ENCODE measurements at regions not wholly inside any gene's neighbourhood (a gene's known extent, or its start where the extent isn't known, plus 50 kb on each side); places are given as distances from the start of the nearest gene placed in this dataset.

DNA sequence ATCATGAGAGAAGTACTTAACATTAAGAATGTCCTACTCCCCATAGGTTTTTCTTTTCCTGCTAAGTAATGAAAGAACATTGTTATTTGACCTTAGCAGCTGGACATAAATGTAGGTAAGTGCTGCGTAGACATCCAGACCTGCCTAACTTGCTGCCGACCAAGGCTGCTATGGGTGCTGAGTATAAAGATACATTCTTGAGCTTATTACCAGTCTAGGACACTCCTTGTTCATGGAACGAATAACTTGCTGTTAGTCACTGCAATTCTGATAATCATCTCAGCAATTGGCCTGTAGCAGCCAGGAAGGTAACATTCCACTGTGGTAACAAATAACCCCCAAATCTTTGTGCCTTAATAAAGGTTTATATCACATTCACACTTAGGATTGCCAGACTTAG, 478.1 kb downstream of the VRK1 start:
- no peak for DNase-seq

DNA sequence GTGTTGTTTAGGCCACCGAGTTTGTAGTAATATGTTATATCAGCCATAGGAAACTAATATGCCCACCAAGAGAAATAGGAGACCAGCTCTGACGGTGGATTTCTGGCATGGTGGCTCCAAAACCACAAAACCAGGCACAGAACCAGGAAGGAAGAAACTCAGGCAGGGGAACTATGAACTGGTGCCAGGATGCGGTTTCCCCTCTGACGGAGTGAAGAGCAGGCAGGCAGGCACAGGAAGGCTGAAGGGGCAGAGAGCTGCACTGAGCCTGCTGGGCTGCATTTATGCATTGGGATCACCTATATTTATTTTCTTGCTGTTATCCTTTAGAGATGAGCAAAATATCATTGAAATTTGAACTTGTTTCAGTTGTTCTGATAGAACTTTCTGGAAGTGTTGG, 479.4 kb downstream of the VRK1 start:
- no peak for DNase-seq

DNA sequence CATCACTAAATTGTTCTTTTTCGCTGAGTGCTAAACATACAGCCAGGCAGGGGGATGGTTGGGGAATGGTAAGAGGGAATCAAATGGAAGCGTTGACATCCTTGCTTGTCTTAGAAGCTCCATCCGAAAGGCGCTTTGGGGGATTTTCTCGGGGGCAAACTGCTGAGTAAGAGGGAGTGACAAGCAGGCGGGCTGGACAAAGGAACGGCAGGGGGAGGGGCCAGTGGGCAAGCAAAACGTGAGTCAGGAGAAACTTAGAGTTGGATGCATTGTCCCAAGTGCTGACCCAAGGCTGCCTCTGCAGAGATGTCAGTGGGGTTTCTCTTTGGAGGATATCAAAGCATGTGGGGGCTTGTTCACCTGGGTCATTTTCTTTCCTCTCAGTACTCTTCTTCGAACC, 480.5 kb downstream of the VRK1 start:
- no peak for DNase-seq

DNA sequence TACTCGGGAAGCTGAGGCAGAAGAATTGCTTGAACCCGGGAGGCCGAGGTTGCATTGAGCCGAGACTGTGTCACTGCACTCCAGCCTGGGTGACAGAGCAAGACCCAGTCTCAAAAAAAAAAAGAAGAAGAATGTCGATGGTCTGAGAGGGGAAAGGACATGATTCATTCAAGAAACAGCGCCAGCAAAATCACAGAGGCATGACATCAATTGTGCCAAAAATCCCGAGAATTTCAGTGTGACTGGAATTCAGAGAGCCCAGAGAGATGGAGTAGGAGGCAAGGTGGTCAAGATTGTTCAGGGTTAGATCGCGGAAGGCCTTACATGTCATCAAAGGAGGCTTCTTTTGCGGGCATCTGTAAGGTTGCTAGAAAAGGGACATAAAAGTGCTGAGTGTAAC, 483.3 kb downstream of the VRK1 start:
- no peak for DNase-seq

DNA sequence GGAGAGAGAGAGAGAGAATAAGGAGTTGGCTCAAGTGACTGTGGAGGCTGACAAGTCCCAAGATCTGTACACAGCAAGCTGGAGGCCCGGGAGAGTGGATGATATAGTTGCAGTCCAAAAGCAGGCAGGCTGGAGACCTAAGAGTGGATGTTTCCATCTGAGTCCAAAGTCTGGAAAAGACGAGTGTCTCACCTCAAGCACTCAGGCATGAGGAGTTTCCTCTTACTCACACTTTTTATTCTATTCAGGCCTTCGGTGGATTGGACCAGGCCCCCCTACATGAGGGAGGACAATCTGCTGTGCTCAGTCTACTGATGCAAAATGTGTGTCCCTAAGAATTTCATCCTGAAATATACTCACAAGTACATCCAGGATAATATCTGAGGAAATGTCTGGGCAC, 484.6 kb downstream of the VRK1 start:
- DNase-seq, result no peak

DNA sequence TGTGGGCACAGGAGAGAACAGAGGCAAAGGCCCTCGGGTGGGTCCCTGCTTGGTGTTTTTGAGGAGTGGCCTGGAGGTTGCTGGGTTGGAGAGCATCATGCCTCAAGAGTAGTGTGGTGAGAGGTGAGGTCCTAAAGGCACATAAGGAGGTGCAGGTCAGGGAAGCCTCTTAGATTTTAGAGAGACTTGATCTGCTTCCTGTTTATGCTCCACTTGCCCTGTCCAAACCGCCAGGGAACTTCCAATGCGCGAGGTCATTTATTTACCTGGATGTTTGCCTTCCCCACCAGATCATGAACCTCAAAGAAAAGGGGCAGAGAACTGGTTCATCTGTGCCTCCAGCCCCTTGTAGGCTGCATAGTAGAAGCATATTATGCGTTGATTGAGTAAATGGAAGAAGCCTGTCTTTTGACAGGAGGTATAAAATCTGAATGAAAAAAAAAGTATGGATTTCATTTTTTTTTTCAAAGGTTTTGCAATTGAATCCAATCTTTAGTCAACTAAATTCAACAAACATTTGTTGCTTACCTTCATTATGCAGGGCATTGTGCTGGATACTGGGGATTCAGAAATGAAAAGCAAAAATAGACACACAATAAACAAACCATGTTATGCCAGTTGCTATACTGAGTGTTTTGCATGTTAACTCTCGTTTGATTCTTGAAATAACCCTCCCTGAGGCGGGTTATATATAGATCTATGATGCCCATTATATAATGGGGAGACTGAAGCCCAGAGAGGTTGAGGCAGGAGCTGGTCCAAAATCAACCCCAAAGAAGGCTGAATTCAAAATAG, 485.2 kb downstream of the VRK1 start:
- DNase-seq, result no peak

DNA sequence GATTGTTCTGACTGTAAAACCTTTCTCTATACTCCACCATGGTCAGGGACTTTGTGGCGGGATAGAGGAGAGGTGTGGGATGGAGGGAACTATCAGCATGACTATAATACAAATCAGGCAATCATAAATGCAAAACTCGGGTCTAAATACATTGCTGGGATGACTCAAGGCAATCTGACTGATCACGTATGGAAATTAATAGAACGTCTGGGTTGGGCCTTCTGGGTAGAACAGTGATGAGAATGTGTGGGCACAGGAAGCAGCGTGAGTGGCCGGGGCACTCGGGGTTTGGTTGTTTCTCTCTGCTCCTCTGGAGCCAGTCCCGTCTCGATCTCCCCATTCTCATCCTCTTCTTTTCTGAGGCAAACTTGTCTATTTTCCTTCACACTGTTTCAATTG, 485.8 kb downstream of the VRK1 start:
- no peak for DNase-seq

DNA sequence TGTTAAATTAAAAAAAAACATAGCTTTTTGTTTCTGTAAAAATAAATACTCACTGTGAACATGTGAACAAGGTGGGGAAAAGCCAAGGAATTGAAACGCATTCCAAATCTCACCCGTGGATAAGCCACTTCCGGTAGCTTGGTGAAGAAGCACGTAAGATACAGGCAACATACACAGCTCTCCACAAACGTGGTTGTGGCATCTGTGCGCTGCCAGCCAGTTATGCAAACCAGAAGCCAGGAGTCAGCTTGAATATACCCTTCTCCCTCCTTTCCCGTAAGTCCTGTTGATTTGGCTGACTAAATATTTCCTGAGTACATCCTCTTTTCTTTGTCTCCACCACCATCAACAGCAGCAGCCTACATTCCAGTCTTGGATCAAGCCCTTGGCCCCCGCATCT, 486.2 kb downstream of the VRK1 start:
- DNase-seq, result no peak

DNA sequence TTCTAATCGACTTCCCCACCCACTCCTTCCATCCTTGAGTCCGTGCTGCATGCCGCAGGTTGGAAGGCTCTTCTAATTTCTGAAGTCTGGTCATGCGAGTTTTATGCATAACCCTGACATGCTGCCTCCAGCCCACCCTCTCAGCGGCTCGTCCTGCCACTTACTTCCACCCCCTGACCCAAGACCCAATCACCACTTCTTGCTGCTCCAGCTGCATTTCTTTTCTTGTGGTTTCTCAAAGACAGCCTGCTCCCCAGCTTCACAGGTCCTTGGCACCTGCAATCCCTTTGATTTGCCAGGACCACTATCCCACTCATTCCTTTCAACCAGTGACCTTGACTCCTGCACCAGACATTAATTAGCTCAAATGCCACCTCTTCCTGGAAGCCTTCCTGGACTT, 486.7 kb downstream of the VRK1 start:
- DNase-seq, result no peak

DNA sequence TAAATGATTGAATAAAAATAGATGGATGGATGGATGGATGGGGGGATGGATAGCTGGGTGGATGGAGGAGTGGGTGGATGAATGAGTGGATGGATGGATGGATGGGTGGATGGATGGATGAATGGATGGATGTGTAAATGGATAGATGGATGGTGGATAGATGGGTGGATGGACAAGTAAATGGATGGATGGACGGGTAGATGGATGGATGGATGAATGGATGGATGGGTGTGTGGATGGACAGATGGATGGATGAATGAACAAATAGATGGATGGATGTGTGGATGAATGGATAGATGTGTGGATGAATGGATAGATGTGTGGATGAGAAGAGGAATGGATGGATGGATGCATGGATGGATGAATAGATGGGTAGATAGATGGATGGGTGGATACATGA, 490.8 kb downstream of the VRK1 start:
- DNase-seq, result no peak

DNA sequence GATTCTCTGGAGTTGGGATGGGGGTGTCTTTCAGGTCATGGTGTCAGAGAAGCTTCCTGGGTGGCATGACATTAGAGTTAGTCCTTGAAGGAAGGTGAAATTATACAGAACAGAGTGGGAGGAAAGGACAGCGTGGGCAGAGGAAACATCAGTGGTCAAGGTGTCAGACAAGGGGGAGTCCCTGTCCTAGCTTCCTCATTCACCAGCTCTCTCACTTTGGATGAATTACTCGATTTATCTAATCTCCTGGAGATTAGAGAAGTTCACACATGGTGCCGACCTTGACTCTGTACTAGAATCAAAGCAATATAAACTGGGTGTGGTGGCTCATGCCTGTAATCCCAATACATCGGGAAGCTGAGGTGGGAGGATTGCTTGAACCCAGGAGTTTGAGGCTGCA, 492.9 kb downstream of the VRK1 start:
- DNase-seq, result no peak

DNA sequence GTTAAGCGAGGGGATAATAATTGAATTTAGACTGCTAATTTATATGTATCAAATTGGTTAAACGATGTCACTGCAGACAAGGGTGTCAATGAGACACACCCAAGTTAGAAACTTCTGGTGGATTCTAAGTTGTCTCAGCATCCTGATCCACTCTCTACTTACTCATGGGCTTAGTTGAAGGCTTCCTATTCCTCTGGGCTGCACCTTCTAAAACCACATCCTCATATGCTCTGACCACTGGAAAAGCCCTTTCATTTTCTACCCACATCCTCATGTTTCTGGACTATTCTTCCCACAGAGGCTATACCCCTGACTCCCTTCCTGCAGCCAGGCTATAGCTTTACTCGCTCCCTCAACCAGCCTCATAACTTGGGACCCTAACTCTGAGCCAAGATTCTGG, 493.8 kb downstream of the VRK1 start:
- no peak for DNase-seq

DNA sequence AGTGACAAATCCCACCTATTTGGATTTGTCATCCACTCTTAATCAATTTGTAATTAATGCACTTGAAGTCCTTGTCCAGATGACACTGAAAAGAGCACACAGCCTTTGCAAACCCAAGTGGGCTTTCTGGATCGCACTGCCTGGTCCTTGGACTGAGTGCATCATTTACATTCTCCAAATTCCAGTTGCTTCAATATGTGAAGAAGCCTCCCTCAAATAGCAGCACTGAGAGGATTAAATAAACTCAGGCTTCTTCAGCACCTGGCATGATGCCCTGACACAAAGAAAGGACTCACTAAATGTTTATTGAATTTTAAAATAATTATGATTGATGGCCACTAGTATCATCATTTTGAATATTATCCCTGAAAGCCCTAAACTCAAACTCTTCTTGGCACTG, 496.5 kb downstream of the VRK1 start:
- DNase-seq, result no peak

DNA sequence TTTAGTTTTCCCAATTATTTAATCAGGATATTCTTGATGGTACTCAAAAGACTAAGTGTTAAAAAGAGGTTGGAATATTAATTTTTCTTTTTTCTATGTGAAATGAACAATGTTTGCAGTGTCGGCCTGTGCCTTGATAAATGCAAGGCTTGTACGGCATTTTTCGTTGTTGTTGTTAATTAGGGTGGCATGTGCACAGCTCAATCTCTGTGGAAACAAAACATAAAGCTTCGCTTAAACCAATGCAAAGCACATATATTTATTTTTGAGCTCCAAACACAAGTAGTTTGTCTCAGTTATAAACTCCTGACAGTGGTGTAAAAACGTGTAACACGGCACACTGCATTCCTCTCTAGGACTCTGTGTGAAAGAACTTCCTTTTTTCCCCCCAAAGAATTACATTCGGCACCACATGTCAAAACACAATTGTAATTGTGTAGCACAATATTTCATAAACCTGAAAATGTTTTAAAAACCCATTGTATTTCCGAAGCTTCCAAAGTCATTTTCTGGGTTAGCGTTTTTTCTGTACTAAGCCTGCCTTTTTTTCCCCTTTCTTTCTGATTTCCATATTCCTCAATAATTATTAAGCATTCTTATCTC, 498.0 kb downstream of the VRK1 start:
- DNase-seq, result no peak

DNA sequence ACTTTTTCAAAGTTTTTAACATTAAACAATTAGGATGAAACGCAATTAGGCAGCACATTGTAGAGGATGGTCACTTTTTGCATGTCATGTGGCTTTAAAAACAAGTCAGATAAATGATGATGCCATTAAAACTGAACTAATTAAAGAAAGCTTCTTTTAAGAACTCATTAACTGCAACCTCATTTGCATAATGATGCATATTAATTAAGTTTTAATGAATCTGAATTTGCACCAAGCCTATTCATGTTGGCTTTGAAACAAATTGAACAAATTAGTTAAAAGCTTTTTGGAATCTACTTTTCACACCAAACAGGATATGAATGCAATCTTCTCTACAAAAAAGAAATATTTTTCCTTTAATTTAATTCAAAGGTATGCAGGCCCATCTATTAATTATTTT, 499.0 kb downstream of the VRK1 start:
- no peak for DNase-seq

DNA sequence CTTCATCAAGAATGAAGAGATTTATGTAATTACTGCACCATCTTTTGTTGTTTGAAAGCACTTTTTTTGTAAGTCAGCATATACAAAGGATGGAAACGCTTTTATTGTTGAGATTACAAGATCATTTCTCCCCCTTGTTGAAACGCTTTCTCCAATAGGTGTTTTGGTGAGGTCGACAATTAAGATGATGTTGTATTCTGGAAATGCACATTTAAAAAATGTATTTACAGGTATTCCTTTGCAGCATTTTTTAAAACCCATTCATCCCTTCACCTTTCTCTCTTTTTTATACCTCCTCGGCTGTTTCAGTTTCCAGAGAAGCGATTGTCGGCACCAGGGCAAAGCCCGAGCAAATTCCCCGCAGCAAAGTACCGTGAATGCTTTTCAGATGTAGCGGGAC, 499.9 kb downstream of the VRK1 start:
- no peak for DNase-seq

DNA sequence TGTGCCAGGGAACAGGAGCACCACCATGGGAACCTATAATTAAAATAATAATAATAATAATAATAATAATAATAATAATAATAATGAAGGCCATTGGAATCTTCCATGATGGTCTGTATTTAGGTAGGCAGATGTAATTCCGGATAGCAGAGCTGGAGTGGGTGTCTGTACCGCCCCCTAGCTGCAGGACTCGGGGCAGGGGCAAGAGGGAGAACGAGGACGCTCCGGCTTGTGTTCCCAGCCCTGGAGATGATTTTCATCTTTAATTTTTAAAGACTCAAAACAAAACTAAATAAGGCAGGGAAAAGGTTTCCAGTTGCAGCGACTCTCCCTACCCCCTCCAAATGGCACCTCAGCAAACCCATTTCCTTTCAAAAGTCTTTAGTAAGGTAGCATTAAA, 501.1 kb downstream of the VRK1 start:
- DNase-seq, result peak; percentile 31

DNA sequence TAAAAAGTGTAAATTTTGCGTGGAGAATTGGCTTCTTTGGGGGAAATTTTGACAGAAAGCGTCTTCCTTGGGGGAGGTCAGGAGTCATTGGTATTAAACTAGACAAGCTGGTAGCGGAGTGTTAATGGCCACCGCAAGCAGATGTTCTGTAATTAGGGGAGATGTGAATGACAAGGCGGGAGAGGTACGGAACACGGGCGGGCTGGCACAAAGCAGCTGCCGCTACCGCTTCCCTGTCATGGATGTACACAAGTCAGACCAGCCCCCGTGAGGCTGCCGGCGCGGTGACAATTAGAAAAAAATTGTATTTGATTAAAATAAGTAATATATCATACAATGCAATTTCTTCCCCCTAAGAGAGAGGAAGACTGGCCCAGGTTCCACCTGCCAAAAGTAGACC, 501.6 kb downstream of the VRK1 start:
- peak; percentile 84 for DNase-seq

DNA sequence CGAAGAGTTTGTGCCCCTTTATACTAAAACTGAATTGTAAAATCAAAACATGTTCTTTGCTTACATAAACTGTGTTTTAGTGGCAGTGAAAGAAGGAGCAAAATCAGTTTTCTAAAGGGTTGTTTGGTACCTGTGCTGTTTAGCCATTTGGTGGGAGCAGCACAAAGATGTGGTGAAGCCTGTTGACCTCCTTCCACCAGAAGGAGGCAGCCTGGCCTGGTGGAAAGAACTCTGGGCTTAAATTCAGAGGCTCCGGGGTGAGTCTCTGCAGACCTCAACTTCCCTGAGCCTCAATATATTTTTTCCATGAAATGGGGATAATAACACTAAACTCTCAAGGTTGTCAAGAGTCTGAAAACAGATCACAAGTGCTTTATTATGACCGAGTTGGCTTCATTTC, 502.5 kb downstream of the VRK1 start:
- no peak for DNase-seq

DNA sequence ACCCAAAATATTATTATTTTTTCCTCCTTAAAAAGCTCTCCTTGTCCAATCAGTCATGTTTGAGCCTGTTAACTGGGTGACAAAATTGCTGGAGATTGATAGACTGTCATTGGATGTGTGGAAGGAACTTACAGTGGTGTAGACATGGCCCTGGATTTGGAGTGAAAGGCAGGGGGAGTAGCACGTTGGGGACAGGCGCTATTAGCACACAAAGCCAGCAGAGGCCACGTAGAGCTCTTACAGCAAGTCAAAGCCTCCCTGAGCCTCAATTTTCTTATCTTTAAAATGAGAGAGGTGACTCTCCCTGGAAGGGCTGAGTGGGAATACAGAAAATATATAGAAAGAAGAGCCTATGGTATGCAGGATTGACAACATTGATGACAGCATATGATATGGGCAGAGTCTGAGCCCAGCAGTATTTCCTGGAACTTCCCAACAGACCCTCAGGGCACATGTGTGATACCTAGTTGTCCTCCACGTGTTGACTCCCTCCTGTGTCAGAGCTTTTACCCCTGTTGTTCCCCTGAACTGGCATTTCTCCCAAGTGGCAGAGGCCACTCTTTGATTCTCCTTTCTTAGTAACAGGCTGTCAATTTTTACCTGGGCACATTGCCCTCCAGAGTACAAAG, 504.9 kb downstream of the VRK1 start:
- no peak for DNase-seq

DNA sequence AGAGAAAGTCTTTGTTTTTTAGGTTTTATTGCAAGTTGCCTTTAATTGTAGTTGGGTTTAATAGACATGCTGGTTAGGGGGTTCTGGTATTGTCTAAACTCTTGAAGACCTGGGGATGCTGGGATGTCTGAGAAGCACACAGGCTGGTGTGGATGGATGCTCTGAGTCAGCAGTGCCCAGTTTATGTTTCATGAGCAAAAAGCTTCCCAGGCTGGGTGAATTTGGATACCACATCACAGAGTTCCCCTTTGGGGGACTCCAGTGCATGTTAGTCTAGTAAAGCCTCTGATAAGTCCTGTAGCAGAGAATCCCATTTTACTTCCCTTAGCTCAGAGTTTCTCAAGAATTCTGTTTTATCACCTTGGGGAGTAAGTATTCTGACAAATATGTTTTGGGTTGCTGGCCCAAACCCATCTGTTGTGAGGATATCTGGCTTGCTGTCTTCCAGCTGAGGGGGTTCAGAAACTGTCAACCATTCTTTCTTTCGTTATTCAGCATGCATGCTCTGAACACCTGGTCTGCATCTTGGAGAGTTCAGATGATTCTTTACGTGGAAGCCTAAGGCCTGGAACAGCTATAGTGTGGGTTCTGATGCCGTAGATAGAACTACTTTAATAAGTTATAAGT, 509.1 kb downstream of the VRK1 start:
- DNase-seq, result no peak

DNA sequence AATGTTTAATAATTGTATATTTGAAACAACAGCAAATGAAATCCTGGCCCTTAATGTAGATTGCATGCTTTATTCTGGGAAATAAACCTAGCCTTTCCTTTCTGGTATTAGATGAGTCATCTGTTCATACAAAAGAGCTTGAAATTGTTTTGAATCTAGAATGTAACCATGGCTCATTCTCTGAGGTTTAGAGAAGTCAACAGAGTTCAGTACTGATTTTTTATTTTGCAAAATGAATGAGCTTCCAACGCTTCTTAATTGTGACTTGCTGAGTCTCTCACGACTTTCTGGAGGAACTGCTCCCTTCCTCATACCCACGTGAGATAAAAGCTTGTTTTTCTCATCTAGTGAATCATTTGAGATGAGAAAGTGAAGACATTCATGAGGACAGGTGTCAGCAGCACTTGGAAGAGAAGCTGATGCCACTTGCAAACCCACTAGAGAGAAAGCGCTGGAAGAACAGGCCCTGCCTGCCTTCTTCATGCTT, 509.6 kb downstream of the VRK1 start:
- no peak for DNase-seq

DNA sequence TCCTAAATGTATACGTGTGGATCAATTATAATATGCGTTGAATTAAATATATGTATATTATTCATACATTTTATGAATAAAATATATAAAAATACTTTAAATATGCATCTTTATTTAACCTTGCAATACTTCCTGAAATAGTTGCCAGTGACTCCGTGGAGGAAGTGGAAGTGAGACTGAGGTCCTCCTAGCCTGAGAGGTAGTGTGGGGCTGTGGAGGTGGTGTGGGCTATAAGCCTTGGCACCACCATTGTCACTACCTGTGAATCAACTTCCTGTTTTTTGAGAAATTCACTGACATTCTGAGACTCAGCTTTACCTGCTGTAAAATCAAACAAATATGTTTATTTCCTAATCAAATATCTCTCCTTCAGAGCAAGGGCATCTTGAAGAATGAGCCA, 514.2 kb downstream of the VRK1 start:
- DNase-seq, result no peak

DNA sequence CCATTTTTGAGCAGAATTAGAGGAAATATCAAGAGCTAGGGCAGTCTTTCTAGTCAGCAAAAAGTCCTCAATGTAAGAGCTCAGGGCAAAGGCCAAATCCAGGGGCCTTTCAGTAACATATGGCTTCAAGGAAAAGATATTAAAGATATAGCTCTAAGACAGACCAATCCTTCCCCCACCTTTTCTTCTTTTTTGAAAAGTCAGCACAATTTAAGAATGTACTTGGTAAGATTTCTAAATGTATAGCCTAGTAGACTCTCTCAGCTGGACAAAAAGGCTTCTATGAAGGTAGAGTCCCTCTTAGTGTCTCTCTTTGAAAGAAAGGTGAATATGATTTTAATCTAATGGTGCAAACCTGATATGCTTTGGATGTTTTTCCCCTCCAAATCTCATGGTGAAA, 515.7 kb downstream of the VRK1 start:
- DNase-seq, result no peak

All from NCI-H2171 (cell line).